ENCODE measurements at regions not wholly inside any gene's neighbourhood (a gene's known extent, or its start where the extent isn't known, plus 50 kb on each side); places are given as distances from the start of the nearest gene placed in this dataset.
"Not testable (repeated sequence)": the region's sequence is repeated elsewhere in the genome, so short reads cannot be mapped to it uniquely, and the experiment has no call there.

DNA sequence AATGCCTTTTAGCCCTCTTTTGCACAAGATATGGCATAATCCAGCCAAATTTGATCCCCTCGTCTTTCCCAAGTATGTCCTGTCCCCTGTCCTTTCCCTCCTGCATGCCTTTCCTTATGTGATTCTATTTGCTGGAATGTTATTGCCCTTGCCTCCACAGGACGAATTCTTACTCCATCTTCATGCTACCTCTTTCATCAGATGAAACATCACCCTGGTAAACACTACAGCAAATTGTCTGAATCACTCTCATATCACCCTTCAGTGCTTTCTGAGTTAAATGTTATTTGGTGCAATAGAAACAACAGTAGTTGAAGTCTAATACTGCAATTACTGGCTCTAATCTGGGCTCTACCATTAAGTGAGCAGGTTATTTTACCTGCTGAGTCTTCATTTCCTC lies 52.2 kb upstream of the FAT1 start:
- no peak for DNase-seq

DNA sequence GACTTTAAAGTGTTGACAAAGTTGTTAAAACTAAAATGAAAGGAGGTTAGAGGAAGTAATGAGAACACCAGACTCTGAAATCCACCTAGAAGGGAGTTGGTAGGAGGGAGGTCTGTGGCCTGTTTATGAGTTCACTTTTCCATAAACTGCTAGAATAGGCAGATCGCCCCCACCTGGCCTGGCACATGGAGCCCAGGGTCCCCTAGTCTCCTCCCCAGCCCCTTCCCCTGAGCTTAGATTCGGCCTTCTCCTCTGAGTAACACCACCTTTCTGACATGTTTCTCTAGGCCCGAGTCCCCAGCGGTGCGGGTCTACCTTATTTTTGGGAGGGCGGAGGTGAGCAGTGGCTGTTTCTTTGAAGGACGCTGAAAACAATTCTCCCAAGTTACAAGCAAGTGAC lies 54.5 kb upstream of the FAT1 start:
- DNase-seq: no peak

DNA sequence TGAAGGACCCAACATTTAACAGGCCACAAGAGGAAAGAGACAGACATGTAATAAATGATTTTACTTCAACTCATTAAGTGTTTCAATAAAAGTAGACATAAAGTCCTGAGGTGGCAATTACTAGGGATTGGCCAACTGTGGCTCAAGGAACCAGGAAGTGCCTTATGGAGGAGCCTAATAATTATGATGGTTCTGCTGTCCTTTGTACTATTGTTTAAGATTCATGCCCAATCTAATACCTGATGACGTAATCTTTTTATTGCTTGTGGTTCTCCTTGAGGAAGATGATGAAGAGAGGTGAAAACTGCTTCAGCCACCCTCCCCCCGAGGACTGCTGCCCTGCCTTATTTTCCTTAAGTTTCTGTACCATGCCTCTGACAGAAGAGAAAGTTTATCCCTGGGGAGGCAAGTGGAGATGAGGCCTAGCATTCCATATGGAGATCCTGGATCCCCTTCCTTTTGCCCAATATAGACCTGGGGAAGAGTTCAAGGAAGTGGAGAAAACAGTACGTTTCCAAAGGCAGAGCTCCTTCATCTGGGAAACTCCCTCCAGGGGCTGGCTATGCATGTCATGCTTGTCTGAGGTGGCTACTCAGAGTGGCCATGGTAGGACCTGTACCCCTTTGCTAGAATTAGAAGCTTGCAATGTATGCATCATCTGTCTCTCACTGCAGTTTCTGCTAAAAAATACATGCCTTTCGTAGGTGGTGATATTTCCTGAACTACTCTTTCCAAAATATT lies 56.8 kb upstream of the FAT1 start:
- DNase-seq: no peak

DNA sequence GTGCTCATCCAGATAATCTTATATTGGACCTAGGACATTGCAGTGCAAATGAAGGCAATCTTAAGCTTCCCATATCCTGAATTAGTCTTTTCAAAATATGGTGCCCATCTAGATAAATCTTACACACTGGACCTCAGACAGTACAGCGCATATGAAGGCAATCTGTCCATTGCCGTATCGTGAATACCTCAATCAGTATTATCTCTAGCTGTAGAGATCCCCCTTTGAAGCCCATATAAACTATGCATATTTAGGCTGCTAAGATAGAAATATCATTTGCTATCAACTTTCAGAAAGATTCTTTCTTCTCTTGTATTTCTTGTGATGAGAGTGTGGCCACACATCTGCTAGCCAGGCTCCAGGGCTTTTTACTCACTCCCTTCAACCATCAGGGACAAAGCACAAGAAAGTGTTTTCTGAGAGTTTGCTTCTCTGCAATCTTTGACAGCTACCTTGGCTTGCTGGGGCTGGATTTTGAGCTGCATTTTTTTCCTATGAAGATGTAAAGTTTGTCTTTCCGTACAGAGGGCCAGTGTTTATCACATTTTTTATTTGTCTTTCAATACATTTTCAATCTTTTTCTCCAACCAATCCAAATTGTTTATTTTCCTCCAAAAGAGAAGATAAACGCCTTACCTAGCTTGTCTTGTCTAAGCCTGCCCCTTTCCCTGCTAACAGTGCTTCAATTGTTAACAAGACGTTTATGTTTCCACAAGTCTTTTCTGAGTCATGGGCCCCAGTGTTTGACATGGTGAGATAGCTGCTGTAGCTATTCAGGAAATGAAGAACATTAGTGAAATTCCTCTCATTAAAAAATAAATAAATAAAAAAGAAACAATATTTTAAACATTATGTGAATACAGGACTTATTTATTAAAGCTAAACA lies 57.6 kb upstream of the FAT1 start:
- no peak for DNase-seq

DNA sequence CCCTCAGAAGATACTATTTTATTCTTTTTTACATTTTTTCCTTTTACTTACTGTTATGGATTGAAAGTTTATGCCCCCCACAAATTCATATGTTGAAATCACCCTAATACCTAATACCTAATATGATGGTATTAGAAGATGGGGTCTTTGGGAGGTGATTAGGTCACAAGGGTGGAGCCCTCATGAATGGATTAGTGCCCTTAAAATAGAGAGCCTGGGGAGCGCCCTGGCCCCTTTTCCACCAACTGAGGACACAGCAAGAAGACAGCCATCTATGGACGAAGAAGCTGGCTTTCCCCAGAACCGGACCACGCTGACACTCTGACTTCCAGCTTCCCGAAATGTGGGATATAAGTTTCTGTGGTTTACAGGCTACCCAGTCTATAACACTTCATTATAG lies 58.6 kb upstream of the FAT1 start:
- no peak for DNase-seq

DNA sequence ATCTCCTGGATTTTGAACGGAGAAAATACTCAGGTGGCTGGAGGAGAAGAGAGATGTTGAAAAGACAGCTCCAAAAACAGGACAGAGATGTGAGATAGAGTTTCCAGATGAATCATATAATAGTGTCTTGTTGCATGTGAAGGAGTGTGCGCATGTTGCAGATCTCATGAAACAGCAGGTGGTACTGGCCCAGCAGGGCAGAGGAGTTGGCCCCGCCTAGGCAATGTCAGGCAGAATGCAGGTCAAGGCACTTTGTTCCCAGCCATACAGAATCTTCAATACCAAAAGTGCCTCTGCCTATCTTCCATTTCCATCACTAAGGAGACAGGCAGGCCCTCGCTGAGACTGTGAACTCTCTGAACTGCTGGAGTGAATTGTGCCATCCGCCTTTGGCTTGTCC lies 63.9 kb upstream of the FAT1 start:
- DNase-seq: no peak

DNA sequence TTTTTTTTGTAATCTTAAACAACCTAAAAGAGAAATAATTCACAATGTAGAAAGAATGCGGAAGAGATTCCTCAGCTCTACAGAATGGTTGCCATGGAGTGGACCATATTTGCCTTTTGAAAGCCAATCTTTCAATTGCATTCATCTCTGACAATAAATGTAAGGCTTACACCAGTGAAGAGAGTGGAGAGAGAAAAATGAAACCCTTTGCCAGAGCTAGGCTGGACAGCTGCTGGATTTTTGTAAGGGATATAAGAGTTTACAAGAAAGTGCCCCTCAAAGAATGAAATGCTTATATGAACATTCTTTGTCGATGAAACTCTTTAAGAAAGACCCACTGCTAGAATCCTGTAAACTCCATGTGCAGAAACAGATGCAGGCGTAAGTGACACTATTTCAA lies 66.0 kb upstream of the FAT1 start:
- no peak for DNase-seq

DNA sequence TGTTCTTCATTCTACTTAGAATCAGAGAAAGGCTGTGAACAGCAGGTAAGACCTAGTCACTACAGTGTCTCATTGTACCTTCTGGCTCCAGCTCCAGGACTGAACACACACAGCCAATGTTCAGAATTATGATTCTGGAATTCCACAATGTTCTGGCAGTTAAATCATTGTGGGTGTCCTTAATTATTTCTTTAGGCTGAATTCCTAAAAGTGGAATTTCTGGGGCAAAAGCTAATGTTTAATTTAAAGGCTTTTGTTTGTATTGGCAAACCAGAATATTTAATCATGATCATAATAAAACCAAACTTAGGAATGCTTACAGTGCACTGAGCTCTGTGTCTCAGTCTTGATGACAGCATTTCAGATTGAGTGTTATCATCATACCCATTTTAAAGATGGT lies 67.0 kb upstream of the FAT1 start:
- DNase-seq: no peak

DNA sequence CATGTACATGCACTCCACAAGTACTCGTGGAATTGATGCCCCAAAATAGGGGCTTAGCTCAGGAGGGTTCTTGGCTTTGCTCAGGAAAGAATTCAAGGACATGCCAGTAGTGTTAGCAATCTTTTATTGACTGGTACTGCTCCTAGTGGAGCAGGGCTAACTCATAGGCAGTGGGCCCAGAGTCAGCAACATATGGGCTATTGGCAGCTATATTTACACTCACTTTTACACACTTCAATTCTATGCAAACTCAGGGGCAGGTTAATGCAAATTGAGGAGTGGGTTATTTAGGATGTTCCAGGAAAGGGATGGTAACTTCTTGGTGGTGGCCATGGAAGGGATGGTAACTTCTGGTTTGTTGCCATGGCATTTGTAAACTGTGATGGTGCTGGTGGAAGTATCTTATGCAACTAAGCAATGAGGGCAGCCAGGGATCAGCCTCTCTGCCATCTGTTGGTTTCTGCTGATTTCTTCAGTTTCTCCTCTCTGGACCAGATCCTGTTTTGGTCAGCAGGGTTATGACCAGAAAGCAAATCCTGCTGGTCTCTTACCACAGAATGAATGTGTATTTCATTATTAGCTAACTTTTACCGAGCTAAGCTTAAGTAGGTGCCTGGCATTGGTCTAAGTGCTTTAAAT lies 69.2 kb upstream of the FAT1 start:
- DNase-seq: no peak

DNA sequence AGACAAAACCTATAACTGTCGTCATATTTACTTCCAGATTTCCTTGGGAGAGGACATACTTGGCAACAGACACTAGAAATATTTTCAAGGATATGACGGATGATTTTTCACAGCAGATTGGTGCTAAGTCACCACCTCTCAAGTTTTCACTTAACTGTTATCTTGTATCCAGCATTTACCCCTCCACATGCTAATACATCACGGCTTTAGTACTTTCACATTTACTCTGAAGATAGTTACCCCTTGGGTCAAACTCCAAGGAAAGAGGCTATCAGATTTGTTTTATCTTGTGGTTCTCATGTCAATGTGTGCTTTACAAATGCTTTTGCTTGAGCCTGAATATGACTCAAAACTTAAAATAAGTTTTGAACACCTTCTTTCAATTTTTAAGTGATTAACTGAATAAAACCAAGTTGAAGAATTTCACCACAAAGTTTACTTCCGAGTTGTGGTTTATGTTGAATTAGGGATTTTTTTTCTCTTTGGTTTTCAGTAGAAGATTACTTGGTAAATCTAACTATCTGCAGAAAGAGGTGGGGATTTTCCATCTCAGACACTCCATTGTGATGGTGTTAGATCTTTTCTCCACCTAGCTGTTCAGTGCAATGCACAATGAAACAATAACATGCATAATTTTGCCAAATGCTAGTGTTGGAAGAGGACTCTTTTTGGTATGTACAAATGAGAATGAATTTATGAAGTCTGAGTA lies 75.4 kb upstream of the FAT1 start:
- no peak for DNase-seq

DNA sequence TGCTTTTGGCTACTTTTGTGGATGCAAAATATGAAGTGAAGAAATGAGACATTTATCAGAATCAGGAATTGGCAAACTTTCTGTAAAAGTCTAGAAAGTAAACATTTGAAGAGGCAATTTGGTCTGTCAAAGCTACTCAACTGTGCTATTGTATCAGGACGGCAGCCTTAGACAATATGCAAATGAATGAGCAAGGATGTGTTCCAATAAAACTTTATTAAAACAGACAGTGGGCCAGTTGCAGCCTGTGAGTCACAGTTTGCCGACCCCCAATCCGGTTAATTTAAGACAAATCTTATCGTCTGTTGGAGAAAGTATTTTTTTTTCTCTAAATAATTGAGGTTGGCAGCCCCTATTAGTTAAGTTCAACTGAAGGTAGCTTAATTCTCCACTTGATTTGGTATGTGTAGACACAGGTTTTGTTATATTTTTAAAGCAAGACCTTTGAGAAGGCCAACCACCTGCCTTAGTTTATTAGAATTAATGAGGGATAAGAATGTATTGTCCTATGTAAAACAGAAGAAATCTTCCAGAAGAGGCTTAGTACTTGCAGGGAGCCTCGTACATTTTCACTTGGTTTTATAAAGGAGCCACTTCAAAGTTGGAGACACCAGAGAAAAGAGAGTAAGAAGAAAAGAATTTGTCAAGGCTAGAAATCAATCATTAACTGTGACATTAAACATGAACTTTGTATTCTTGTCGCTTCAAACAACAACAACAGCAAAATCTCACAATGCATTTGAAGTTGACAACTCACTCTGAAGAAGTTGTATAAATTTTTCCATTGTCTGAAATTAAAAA lies 81.6 kb upstream of the FAT1 start:
- no peak for DNase-seq

DNA sequence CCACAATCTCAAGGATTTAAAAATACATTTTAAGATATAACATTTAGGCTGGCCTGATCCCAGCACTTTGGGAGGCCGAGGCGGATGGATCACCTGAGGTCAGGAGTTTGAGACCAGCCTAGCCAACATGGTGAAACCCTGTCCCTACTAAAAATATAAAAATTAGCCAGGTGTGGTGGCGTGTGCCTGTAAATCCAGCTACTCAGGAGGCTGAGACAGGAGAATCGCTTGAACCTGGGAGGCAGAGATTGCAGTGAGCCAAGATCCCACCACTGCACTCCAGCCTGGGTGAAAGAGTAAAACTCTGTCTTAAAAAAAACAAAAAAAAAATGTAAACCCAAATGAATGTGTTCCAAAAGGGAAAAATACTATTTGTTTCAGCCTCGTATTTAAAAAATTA lies 82.3 kb upstream of the FAT1 start:
- not testable (repeated sequence) for DNase-seq

DNA sequence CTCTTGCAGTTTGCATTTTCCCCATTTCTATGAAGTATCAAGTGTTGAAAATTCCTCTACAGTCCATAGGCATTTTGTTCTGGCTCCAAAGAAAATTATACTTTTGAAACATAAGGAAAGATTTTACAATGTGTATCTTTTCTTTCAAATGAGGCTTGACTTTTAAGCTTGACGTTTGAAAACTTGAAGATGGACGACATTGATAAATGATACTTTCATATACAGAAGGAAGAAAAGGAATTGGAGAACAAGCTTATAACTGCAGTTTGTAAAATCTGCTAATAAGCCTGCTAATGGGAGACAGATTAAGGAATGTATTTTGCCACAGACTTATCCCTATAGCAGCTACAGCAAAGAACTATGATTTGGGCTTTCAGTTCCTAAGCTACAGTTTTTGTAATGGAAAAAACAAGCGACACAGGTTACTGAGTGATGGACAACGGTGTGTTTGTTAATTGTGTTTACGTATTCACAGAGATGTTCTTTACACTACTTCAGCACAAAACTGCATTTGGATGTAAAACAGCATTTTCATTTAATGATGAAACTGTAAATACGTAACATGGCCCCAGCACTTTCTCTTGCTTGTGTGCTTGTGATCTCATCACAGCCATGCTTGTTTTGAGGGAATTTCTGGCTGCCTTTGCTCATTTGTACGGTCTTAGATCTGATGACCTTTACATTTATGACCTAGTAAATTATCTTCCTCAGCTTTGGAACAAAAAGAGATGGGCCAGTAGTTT lies 83.2 kb upstream of the FAT1 start:
- DNase-seq: no peak

DNA sequence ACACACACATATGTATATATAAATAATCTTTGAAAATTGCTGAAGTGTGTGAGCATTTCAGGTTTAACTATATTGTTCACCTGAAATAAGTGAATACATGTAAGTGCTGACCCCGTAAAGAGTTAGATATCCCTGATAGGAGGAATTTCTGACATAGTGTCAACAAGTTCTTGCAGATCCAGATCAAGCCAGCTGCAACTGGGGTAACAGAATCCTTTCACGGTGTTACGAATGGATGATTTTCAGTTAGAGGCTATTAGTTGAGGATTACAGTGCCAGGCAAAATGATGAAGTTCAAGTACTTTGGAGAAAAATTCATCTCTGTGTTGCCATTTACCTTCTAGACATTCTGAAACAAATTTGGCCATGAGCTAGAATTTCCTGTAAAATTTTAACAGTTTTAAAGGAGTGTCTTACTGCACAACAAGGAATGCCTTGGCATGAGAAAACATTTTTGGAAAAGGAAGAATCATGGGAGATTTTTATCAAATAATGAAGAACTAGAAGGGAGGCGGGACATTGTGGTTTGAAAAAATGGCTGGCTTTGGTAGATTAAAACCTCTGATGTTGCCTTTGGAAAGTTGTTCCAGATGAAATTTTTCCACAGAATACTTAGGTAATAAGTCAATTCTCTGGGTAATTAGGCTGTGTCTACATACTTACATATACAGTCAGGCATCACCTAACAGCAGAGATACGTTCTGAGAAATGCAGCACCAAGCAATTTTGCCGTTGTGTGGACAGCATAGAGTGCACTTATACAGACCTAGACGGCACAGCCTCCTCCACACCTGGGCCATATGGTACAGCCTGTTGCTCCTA lies 84.4 kb upstream of the FAT1 start:
- DNase-seq: no peak

DNA sequence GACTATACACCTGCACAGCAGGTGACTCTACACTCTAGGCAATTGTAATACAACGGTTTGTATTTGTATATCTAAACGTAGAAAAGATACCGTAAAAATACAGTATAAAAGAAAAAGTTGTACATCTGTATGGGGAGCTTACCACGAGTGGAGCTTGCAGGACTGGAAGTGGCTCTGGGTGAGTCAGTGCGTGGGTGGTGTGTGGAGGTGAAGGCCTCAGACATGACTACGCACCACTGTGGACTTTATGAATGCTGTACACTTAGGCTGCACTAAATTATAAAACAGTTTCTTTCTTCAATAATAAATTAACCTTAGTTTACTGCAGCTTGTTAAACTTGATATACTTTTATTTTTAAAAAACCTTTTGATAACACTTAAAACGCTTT lies 85.0 kb upstream of the FAT1 start:
- no peak for DNase-seq

DNA sequence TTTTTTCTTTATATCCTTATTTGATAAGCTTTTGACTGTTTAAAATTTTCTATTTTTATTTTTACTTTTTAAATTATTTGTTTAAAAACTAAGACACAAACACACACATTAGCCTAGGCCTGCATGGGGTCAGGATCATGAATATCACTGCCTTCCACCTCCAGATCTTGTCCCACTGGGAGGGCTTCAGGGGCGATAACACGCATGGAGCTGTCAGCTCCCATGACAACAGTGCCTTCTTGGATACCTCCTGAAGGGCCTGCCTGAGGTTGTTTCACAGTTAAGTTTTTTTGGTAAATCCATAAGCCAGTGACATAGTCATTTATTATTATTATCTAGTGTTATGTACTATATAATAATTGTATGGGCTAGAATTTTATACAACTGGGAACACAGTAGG lies 85.4 kb upstream of the FAT1 start:
- no peak for DNase-seq

DNA sequence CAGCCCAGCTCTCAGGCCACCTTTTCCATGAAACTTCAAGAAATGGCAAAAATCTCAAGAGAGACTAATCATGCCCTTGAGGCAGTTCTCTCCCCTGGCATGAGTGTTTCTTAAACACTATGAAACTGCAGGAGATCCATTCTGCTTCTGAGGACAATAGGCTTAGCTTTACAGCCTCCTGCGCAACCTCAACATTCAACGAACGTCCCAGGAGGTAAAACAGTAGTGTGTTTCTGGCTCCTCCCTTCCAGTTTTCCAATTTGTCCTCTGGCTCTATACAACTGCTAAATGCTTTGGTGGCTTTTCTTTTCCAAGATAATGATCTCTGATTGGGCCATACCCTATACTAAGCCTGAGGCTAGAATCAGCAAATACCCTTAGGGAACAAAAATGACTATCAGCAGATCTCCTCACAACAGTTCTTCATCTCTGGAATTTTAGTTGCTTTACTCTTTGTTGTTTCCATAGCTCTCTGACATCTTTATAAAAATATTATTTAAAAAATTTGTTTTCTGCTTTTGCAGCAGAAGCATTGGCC lies 87.0 kb upstream of the FAT1 start:
- DNase-seq: no peak

DNA sequence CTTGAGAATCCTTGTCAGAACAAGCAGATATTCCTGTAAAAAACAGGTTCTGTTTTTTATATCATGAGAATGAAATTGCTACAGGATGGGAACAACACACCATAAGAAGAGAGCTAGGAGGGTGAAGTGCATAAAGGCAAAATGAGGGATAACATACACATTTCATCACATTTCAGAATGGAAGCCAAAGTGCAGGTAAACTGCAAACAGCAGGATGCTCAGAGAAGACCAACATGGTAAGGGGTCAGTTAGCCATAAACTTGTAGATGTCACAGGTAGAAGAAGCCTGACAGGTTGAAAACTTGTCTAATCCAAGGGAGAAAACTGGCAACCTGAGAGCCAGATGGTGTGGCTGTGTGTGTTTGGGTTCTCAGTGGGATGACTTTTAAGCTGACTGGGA lies 88.9 kb upstream of the FAT1 start:
- no peak for DNase-seq

DNA sequence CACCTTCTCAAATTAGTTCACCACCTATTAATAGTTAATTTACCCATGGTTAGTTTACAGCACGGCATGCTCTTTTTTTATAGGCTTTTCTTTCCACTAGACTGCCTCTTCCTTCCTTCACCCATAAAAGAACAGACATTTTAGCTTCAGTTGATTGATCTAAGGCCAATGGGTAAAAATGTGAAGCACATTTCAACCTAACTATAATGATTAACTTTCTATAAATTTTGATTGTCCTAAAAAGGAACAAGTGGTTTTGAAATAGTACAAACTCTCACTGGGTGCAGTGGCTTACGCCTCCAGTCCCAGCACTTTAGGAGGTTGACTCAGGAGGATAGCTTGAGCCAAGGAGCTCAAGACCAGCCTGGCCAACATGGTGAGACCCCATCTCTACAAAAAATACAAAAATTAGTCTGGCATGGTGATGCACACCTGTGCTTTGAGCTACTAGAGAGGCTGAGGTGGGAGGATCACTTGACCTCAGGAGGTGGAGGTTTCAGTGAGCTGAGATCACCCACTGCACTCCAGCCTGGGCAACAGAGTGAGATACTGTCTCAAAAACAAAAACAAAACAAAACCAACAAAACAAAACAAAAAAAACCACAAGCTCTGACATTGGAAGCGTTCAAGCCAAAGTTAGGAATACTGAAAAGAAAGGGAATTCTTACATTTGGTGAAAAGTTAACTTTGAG lies 89.9 kb upstream of the FAT1 start:
- no peak for DNase-seq

DNA sequence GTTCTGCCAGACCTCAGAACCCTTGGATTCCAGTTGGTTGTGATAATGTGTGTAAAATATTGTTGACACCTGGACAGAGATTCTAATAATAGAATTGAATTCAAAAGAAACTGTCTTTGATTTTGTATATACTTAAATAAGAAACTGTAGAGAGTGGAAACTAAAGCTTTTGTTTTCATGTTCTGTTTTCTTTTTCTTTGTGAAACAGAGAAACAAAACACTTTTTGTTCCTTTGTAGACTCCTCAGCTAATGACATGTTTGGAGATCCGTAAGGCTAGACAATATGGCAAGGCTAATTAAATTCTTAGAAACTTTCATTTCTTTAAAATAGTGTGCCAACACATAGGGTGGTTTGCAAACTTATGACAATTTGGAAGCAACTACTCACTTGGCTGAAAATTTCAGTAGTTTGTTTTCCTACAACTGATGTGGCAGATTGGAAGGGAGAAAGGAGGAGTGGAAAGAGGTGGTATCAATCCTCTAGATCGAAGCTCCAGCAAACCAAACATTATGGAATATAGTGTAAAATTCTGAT lies 90.9 kb upstream of the FAT1 start:
- no peak for DNase-seq

Measured in NCI-H748 treated with DMSO at 0.1 percent for 48 hours (cell line).